SU-DHL-6 (cell line): ENCODE measurements at regions not wholly inside any gene's neighbourhood (a gene's known extent, or its start where the extent isn't known, plus 50 kb on each side); places are given as distances from the start of the nearest gene placed in this dataset.

Experiments used
- H2AFZ ChIP-seq: fragments of 200-600 bp; sonication (generic); 2 replicates; pipeline ENCODE4 v1.6.1; 2014; ENCODE audit warnings: low read depth, mild to moderate bottlenecking, moderate library complexity, mixed read lengths, antibody characterized with exemption, low read length; ENCODE audit not compliant: severe bottlenecking
- H3F3A ChIP-seq: fragments of 200-600 bp; shearing (Covaris generic); 2 replicates; pipeline ENCODE4 v1.6.0; 2016; ENCODE audit warnings: antibody characterized with exemption, mild to moderate bottlenecking; ENCODE audit not compliant: insufficient read depth
- H3K27ac ChIP-seq: fragments of 200-600 bp; sonication (generic); 2 replicates; pipeline ENCODE4 v1.5.1; 2016; ENCODE audit warnings: low read depth, mild to moderate bottlenecking, low read length, moderate library complexity, mixed read lengths
- H3K27me3 ChIP-seq: fragments of 200-600 bp; sonication (generic), shearing (Covaris generic); 2 replicates; pipeline ENCODE4 v1.6.0; 2014; ENCODE audit warnings: mild to moderate bottlenecking, low read length
- H3K36me3 ChIP-seq: fragments of 200-600 bp; sonication (generic); 2 replicates; pipeline ENCODE4 v1.6.1; 2014; ENCODE audit warnings: mild to moderate bottlenecking, low read length, mixed read lengths
- H3K4me2 ChIP-seq: fragments of 300-600, 200-600 bp; shearing (Covaris generic), sonication (generic); 2 replicates; pipeline ENCODE4 v1.6.0; 2014; ENCODE audit warnings: low read length, low read depth, mild to moderate bottlenecking; ENCODE audit not compliant: poor library complexity, severe bottlenecking
- H3K4me3 ChIP-seq: fragments of 200-600 bp; sonication (generic); 2 replicates; pipeline ENCODE4 v1.5.1; 2014; ENCODE audit warnings: antibody characterized with exemption, low read length, mild to moderate bottlenecking, mixed read lengths; ENCODE audit not compliant: insufficient read depth, poor library complexity, severe bottlenecking
- H3K79me2 ChIP-seq: fragments of 200-600 bp; sonication (generic); 2 replicates; pipeline ENCODE4 v1.6.1; 2014; ENCODE audit warnings: mild to moderate bottlenecking, low read length, moderate library complexity; ENCODE audit not compliant: insufficient read depth
- H3K9ac ChIP-seq: fragments of 200-600 bp; sonication (generic); 2 replicates; pipeline ENCODE4 v1.7.0; 2014; ENCODE audit warnings: mild to moderate bottlenecking, low read length
- H3K9me2 ChIP-seq: fragments of 200-600 bp; sonication (generic); replicated peaks from 2 replicates; pipeline ENCODE4 v1.6.1; 2014; ENCODE audit warnings: low read length; ENCODE audit not compliant: insufficient read depth
- H3K9me3 ChIP-seq: fragments of 200-600 bp; sonication (generic); 2 replicates; pipeline ENCODE4 v1.6.1; 2014; ENCODE audit warnings: low read length, mixed read lengths; ENCODE audit not compliant: insufficient read depth
- H4K20me1 ChIP-seq: fragments of 200-600 bp; sonication (generic); 2 replicates; pipeline ENCODE4 v1.6.1; 2014; ENCODE audit warnings: low read depth, mild to moderate bottlenecking, antibody characterized with exemption, low read length, moderate library complexity, mixed read lengths
- EZH2phosphoT487 ChIP-seq: fragments of 200-600 bp; sonication (generic), shearing (Covaris generic); conservative IDR thresholded peaks from 2 replicates; pipeline ENCODE4 v1.6.1; 2018; ENCODE audit warnings: mild to moderate bottlenecking, antibody characterized with exemption, low read length, moderate library complexity, mixed read lengths
- TF ChIP-seq, protein P1 (sequence below): fragments of 200-600 bp; sonication (generic); IDR thresholded peaks from one replicate; pipeline ENCODE4 v1.5.1; 2017; ENCODE audit warnings: antibody characterized with exemption, mild to moderate bottlenecking, low read length, moderate library complexity; ENCODE audit not compliant: insufficient read depth, poor library complexity, severe bottlenecking

DNA sequence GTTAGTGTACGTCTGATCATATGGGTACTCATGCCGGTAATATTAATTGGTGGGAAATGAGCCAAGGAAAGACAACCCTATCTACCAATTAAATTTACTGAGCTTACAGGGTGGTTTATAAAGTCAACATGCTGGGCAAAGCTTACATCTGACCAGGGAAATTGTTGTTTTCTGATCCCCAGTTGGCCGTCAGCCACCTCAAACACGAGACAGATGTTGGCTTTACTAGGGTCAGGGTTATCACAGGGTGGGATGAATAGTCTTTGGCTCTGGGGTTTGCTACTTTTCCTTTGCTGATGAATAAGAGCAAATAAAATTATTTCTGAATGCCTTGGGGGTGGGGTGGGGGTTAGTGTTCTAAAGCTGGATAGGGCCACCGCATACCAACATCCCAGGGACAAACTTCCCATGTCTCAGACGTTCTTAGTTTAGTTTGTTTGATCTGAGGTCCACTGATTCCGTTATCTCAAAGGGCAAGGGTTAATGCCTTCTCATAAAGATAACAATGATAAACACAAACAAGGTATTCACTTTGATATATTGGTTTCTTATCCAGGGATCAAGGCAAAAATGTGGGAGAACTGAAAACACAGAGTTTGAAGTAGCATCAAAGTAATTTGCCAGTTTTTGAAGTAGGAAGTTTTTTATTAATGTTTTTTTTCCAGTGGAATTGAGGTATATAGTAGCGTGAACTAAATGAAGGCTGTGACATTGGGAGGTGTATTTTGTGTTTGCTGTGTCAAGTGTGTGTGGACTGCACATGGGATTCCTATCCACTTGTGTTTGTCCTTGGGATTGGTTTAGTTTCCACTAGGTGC lies 109.1 kb upstream of the RPS23 start:
- Histone ChIP-seq H3K9me2 (no peaks in the 10 kb centered on the region), H3K27me3 (no peaks in the 10 kb centered on the region), H4K20me1 (no peaks in the 10 kb centered on the region), H3K27ac (no peak overlapping the region), H3K9me3 (no peaks in the 10 kb centered on the region), H3K36me3 (no peaks in the 10 kb centered on the region), H3F3A (no peaks in the 10 kb centered on the region), H3K9ac (no peak overlapping the region), H2AFZ (no peak overlapping the region), H3K79me2 (no peaks in the 10 kb centered on the region), H3K4me2 (no peak overlapping the region), H3K4me3 (no peak overlapping the region)
- TF ChIP-seq EZH2phosphoT487, result no peak
- TF ChIP-seq, protein P1, sequence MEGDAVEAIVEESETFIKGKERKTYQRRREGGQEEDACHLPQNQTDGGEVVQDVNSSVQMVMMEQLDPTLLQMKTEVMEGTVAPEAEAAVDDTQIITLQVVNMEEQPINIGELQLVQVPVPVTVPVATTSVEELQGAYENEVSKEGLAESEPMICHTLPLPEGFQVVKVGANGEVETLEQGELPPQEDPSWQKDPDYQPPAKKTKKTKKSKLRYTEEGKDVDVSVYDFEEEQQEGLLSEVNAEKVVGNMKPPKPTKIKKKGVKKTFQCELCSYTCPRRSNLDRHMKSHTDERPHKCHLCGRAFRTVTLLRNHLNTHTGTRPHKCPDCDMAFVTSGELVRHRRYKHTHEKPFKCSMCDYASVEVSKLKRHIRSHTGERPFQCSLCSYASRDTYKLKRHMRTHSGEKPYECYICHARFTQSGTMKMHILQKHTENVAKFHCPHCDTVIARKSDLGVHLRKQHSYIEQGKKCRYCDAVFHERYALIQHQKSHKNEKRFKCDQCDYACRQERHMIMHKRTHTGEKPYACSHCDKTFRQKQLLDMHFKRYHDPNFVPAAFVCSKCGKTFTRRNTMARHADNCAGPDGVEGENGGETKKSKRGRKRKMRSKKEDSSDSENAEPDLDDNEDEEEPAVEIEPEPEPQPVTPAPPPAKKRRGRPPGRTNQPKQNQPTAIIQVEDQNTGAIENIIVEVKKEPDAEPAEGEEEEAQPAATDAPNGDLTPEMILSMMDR, result no peak

DNA sequence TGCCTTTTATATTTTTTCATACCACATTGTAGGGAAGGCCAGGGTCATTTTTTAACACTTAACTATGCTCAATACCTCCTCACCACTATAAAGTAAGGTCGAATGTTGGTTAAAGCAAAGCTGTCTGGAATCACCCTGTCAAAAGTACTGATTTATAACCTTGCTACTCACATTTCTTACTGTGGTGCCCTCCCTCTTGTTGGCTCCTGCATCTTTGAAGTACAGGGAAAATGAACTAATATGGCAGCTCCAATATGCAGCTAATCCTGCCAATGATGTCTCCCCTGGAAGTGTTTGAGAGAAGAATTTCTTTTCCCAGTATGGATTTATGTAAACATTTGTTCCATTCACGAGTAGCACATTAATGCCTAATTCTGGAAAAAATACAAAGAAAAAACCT lies 108.4 kb upstream of the RPS23 start:
- Histone ChIP-seq H3K36me3 (no peaks in the 10 kb centered on the region), H2AFZ (no peak overlapping the region), H3F3A (no peaks in the 10 kb centered on the region), H4K20me1 (no peaks in the 10 kb centered on the region), H3K27me3 (no peaks in the 10 kb centered on the region), H3K4me3 (no peak overlapping the region), H3K79me2 (no peaks in the 10 kb centered on the region), H3K9ac (no peak overlapping the region), H3K27ac (no peak overlapping the region), H3K4me2 (no peak overlapping the region), H3K9me2 (no peaks in the 10 kb centered on the region), H3K9me3 (no peaks in the 10 kb centered on the region)
- TF ChIP-seq EZH2phosphoT487, result no peak
- TF ChIP-seq, protein P1, result no peak

DNA sequence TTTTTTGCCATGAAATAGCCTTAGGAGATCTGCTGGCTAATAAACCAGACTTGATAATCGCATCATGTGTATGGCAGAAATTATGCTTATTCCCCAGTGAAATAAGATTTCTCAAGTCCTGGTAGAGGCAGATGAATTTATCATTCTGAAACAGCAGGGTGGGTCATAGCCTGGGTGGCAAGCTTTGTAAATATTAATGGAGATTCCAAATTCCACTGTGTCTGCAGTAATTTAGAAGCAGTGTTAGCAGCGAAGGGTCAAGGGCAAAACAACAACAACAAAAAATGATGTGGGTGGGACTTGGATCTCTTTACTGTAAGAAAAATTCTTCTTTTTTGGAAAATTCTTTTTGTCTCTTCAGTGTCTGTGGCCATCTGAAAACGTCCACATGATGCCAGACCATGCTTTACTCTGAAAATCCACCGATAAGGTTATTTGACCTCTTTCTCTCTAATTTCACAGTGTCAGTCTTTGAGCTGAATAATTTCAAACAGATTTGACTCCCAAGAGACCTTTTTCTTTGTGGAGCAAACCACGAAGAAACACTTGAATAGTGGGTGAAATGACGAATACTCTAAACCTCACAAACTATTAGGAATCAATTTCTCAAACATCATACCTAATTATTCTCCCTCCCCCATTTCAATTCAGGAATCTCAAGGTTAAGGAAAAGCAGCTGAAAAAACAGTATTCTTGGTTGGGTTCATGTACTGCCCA lies 106.0 kb upstream of the RPS23 start:
- H2AFZ ChIP-seq, result no peak overlapping the region
- H3K9ac ChIP-seq, result no peak overlapping the region
- H3K9me3 ChIP-seq, result no peaks in the 10 kb centered on the region
- no peaks in the 10 kb centered on the region for H3K79me2 ChIP-seq
- H3K27ac ChIP-seq, result no peak overlapping the region
- no peaks in the 10 kb centered on the region for H3K36me3 ChIP-seq
- no peak overlapping the region for H3K4me3 ChIP-seq
- no peaks in the 10 kb centered on the region for H4K20me1 ChIP-seq
- H3F3A ChIP-seq, result no peaks in the 10 kb centered on the region
- no peak overlapping the region for H3K4me2 ChIP-seq
- H3K9me2 ChIP-seq, result no peaks in the 10 kb centered on the region
- no peak for TF ChIP-seq EZH2phosphoT487
- TF ChIP-seq, protein P1, result no peak
- H3K27me3 ChIP-seq, result no peaks in the 10 kb centered on the region
